Sigmoid colon (tissue), 4 donors: ENCODE measurements at regions not wholly inside any gene's neighbourhood (a gene's known extent, or its start where the extent isn't known, plus 50 kb on each side); places are given as distances from the start of the nearest gene placed in this dataset.

ENCODE experiments used
- CTCF ChIP-seq, 4 experiments: fragments of 450-650 bp in 3 of 4; fragments of 200-600 bp in 1 of 4; IDR thresholded peaks; one replicate each; pipeline ENCODE4 v1.5.1; 2016 to 2019; ENCODE audit warnings: antibody characterized with exemption in 4 of 4, mild to moderate bottlenecking in 3 of 4, moderate library complexity in 2 of 4
- EP300 ChIP-seq, 4 donors: sonication (generic); formaldehyde crosslinking; IDR thresholded peaks; one replicate each; pipeline ENCODE4 v1.6.1; 2017; ENCODE audit warnings: antibody characterized with exemption in 4 of 4
- POLR2A ChIP-seq, 2 donors: fragments of 450-650 bp; IDR thresholded peaks; one replicate each; pipeline ENCODE4 v1.6.1; 2016; ENCODE audit warnings: antibody characterized with exemption in 2 of 2, mild to moderate bottlenecking in 2 of 2, moderate library complexity in 2 of 2
- POLR2AphosphoS5 ChIP-seq, 4 donors: sonication (generic); formaldehyde crosslinking; IDR thresholded peaks; one replicate each; pipeline ENCODE4 v1.6.1; 2017; ENCODE audit warnings: antibody characterized with exemption in 4 of 4

GRCh38 chr3:111269777-111270176, 198.2 kb downstream of the NECTIN3 start:
- TF ChIP-seq CTCF (IDR thresholded peaks at IDR 0.05) (no peak), POLR2A (IDR thresholded peaks at IDR 0.05) (no peak), EP300 (IDR thresholded peaks at IDR 0.05) (no peak), POLR2AphosphoS5 (IDR thresholded peaks at IDR 0.05) (no peak)
